ENCODE measurements at regions not wholly inside any gene's neighbourhood (a gene's known extent, or its start where the extent isn't known, plus 50 kb on each side); places are given as distances from the start of the nearest gene placed in this dataset.
"Not testable (repeated sequence)": the region's sequence is repeated elsewhere in the genome, so short reads cannot be mapped to it uniquely, and the experiment has no call there.

GRCh38 chr13:112220925-112221324 lies 154.0 kb downstream of the SOX1 start:
- peaks cover 11% of the 10 kb centered on the region for H3K27me3 ChIP-seq
- no peaks in the 10 kb centered on the region for H3K9me2 ChIP-seq (replicated peaks; ENCODE audit: insufficient read depth)
- H3K79me2 ChIP-seq: no peaks in the 10 kb centered on the region
- H4K20me1 ChIP-seq (ENCODE audit: insufficient read depth, poor library complexity, severe bottlenecking): no peaks in the 10 kb centered on the region
- no peaks in the 10 kb centered on the region for H3K4me1 ChIP-seq (ENCODE audit: insufficient read depth)
- no peak for DNase-seq (ENCODE audit: low spot score)
- H3K4me3 ChIP-seq: no peak overlapping the region
- no peak overlapping the region for H3K27ac ChIP-seq
- no peak overlapping the region for H3K4me2 ChIP-seq
- 92% methylated on average over 15 of the region's 15 CpGs for WGBS (ENCODE audit: low lambda C conversion rate, missing lambda C conversion rate)
- TF ChIP-seq EZH2 (IDR thresholded peaks at IDR 0.05; ENCODE audit: borderline replicate concordance) (no peak), CTCF (IDR thresholded peaks at IDR 0.05; ENCODE audit: poor library complexity) (no peak), EZH2phosphoT487 (IDR thresholded peaks at IDR 0.05; ENCODE audit: low read depth, severe bottlenecking, unreplicated experiment) (no peak)
- H3K36me3 ChIP-seq (replicated peaks; ENCODE audit: insufficient read depth, low read depth): no peaks in the 10 kb centered on the region
- no peaks in the 10 kb centered on the region for H3K9me3 ChIP-seq (ENCODE audit: low read depth)
- no peak overlapping the region for H2AFZ ChIP-seq

GRCh38 chr13:112222971-112223370 lies 153.2 kb upstream of the SPACA7 start:
- Histone ChIP-seq H3K36me3 (replicated peaks; ENCODE audit: insufficient read depth, low read depth) (no peaks in the 10 kb centered on the region), H2AFZ (no peak overlapping the region), H3K9me3 (ENCODE audit: low read depth) (no peaks in the 10 kb centered on the region), H3K27me3 (peaks cover 11% of the 10 kb centered on the region), H3K27ac (no peak overlapping the region), H3K79me2 (no peaks in the 10 kb centered on the region), H3K4me2 (no peak overlapping the region), H3K4me3 (no peak overlapping the region), H3K4me1 (ENCODE audit: insufficient read depth) (no peaks in the 10 kb centered on the region), H4K20me1 (ENCODE audit: insufficient read depth, poor library complexity, severe bottlenecking) (no peaks in the 10 kb centered on the region), H3K9me2 (replicated peaks; ENCODE audit: insufficient read depth) (no peaks in the 10 kb centered on the region)
- TF ChIP-seq CTCF (IDR thresholded peaks at IDR 0.05; ENCODE audit: poor library complexity) (no peak), EZH2 (IDR thresholded peaks at IDR 0.05; ENCODE audit: borderline replicate concordance) (no peak), EZH2phosphoT487 (IDR thresholded peaks at IDR 0.05; ENCODE audit: low read depth, severe bottlenecking, unreplicated experiment) (no peak)
- 90% methylated on average over 14 of the region's 14 CpGs for WGBS (ENCODE audit: low lambda C conversion rate, missing lambda C conversion rate)
- DNase-seq (ENCODE audit: low spot score): no peak

GRCh38 chr13:112223929-112224328 lies 152.2 kb upstream of the SPACA7 start:
- H3K36me3 ChIP-seq (replicated peaks; ENCODE audit: insufficient read depth, low read depth); H3K9me2 ChIP-seq (replicated peaks; ENCODE audit: insufficient read depth); H3K79me2 ChIP-seq; H3K27me3 ChIP-seq; H3K4me2 ChIP-seq; H3K9me3 ChIP-seq (ENCODE audit: low read depth); H3K27ac ChIP-seq; H3K4me3 ChIP-seq; H2AFZ ChIP-seq; DNase-seq (ENCODE audit: low spot score); H3K4me1 ChIP-seq (ENCODE audit: insufficient read depth); H4K20me1 ChIP-seq (ENCODE audit: insufficient read depth, poor library complexity, severe bottlenecking): not testable (repeated sequence)
- WGBS (ENCODE audit: low lambda C conversion rate, missing lambda C conversion rate): 75% methylated on average over 9 of the region's 9 CpGs

- H4K20me1 ChIP-seq (ENCODE audit: insufficient read depth, poor library complexity, severe bottlenecking): no peaks in the 10 kb centered on the region
- TF ChIP-seq EZH2 (IDR thresholded peaks at IDR 0.05; ENCODE audit: borderline replicate concordance) (no peak), EZH2phosphoT487 (IDR thresholded peaks at IDR 0.05; ENCODE audit: low read depth, severe bottlenecking, unreplicated experiment) (no peak), CTCF (IDR thresholded peaks at IDR 0.05; ENCODE audit: poor library complexity) (no peak)
- DNase-seq (ENCODE audit: low spot score): no peak
- no peaks in the 10 kb centered on the region for H3K79me2 ChIP-seq
- H3K4me3 ChIP-seq: no peak overlapping the region
- no peak overlapping the region for H3K27ac ChIP-seq
- H3K9me3 ChIP-seq (ENCODE audit: low read depth): no peaks in the 10 kb centered on the region
- H3K9me2 ChIP-seq (replicated peaks; ENCODE audit: insufficient read depth): no peaks in the 10 kb centered on the region
- no peaks in the 10 kb centered on the region for H3K36me3 ChIP-seq (replicated peaks; ENCODE audit: insufficient read depth, low read depth)
- WGBS (ENCODE audit: low lambda C conversion rate, missing lambda C conversion rate): 79% methylated on average over 12 of the region's 12 CpGs
- no peak overlapping the region for H3K4me2 ChIP-seq
- no peaks in the 10 kb centered on the region for H3K27me3 ChIP-seq
- H2AFZ ChIP-seq: no peak overlapping the region
- no peaks in the 10 kb centered on the region for H3K4me1 ChIP-seq (ENCODE audit: insufficient read depth)
Measured at GRCh38 chr13:112225429-112226090, 150.6 kb upstream of the SPACA7 start.
